NCI-H345 treated with DMSO at 0.1 percent for 48 hours (cell line): ENCODE measurements at regions not wholly inside any gene's neighbourhood (a gene's known extent, or its start where the extent isn't known, plus 50 kb on each side); places are given as distances from the start of the nearest gene placed in this dataset.
"Not testable (repeated sequence)": the region's sequence is repeated elsewhere in the genome, so short reads cannot be mapped to it uniquely, and the experiment has no call there.

Experiments used
- DNase-seq: peaks from one replicate; lab custom pipeline; 2025; ENCODE audit not compliant: unreplicated experiment; lab: John Stamatoyannopoulos, UW

- no peak for DNase-seq
Observed at GRCh38 chr15:77864211-77865105, 213.1 kb downstream of the TBC1D2B start.

- DNase-seq = no peak
Observed at GRCh38 chr15:77863491-77864105, 213.9 kb downstream of the TBC1D2B start.

- no peak for DNase-seq
Observed at GRCh38 chr15:77862651-77863104, 214.8 kb downstream of the TBC1D2B start.

GRCh38 chr15:77861997-77862635, 215.4 kb downstream of the TBC1D2B start:
- not testable (repeated sequence) for DNase-seq

- DNase-seq = no peak
Observed at GRCh38 chr15:77860071-77860691, 217.3 kb downstream of the TBC1D2B start.

- DNase-seq = no peak
Observed at GRCh38 chr15:77859491-77860060, 217.9 kb downstream of the TBC1D2B start.

GRCh38 chr15:77858792-77859490, 218.6 kb downstream of the TBC1D2B start:
- no peak for DNase-seq

- DNase-seq = no peak
Observed at GRCh38 chr15:77857419-77857818, 220.1 kb downstream of the TBC1D2B start.

GRCh38 chr15:77856705-77857346, 220.7 kb downstream of the TBC1D2B start:
- no peak for DNase-seq

- no peak for DNase-seq
Observed at GRCh38 chr15:77855871-77856270, 221.6 kb downstream of the TBC1D2B start.

GRCh38 chr15:77854980-77855379, 222.3 kb upstream of the LINGO1 start:
- DNase-seq = no peak

GRCh38 chr15:77853910-77854309, 221.2 kb upstream of the LINGO1 start:
- no peak for DNase-seq

GRCh38 chr15:77853008-77853328, 220.3 kb upstream of the LINGO1 start:
- no peak for DNase-seq

GRCh38 chr15:77852241-77853007, 219.7 kb upstream of the LINGO1 start:
- no peak for DNase-seq

GRCh38 chr15:77851691-77852090, 219.0 kb upstream of the LINGO1 start:
- DNase-seq = peak; percentile 31

- no peak for DNase-seq
Observed at GRCh38 chr15:77851086-77851485, 218.4 kb upstream of the LINGO1 start.

GRCh38 chr15:77846986-77847385, 214.3 kb upstream of the LINGO1 start:
- no peak for DNase-seq

GRCh38 chr15:77846360-77846759, 213.6 kb upstream of the LINGO1 start:
- no peak for DNase-seq

GRCh38 chr15:77844798-77845446, 212.2 kb upstream of the LINGO1 start:
- DNase-seq = no peak
